ENCODE measurements at regions not wholly inside any gene's neighbourhood (a gene's known extent, or its start where the extent isn't known, plus 50 kb on each side); places are given as distances from the start of the nearest gene placed in this dataset.
"Not testable (repeated sequence)": the region's sequence is repeated elsewhere in the genome, so short reads cannot be mapped to it uniquely, and the experiment has no call there.

GRCh38 chr1:85520826-85521820 lies 56.2 kb upstream of the DDAH1 start:
- FAIRE-seq; H3K36me3 ChIP-seq (ENCODE audit: control insufficient read depth, insufficient read depth, low read length); H3K27me3 ChIP-seq (ENCODE audit: control insufficient read depth, insufficient read depth, low read length); H3K4me3 ChIP-seq (ENCODE audit: low read depth, low read length); DNase-seq (ENCODE audit: low read depth): not testable (repeated sequence)

DNA sequence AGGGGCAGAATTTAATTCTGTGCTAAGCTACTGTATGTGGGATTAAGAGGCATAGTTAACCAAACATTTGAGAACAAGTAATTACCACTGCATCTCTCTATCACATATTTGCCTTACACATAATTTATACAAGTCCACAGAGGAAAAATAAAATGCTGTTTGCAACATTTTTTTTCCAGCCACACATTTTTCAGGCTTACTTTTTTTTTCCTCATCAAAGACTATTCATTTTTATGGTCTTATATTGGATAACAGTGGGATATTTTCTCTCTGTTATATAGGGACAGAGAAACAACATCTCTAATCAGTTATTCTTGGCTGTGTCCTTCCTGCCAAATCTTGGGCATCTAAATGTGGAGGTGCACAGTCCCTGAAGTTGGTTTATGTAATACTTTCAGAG lies 57.5 kb upstream of the DDAH1 start:
- not testable (repeated sequence) for DNase-seq (ENCODE audit: low read depth); H3K27me3 ChIP-seq (ENCODE audit: control insufficient read depth, insufficient read depth, low read length); H3K36me3 ChIP-seq (ENCODE audit: control insufficient read depth, insufficient read depth, low read length); H3K4me3 ChIP-seq (ENCODE audit: low read depth, low read length); FAIRE-seq

DNA sequence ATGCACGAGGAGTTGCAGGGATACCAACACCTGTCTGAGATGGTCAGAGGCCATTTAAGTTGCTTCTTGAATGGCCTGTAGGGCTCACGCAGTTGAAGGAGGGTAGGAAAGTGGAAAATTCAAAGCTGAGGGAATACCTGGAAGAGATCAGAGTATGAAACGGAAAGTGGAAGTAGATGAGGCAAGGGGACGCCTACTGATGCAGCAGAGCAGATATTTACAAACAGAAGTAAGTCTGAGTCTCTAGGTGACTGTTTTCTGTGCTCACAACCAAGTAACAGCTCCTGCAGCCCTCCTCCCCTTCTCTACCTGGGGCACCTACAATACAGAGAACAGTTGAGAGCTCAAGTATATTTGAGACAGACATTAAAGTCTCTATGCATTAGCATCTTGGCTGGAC lies 57.5 kb upstream of the CCN1 start:
- not testable (repeated sequence) for H3K36me3 ChIP-seq (ENCODE audit: control insufficient read depth, insufficient read depth, low read length); H3K27me3 ChIP-seq (ENCODE audit: control insufficient read depth, insufficient read depth, low read length); DNase-seq (ENCODE audit: low read depth); H3K4me3 ChIP-seq (ENCODE audit: low read depth, low read length); FAIRE-seq

DNA sequence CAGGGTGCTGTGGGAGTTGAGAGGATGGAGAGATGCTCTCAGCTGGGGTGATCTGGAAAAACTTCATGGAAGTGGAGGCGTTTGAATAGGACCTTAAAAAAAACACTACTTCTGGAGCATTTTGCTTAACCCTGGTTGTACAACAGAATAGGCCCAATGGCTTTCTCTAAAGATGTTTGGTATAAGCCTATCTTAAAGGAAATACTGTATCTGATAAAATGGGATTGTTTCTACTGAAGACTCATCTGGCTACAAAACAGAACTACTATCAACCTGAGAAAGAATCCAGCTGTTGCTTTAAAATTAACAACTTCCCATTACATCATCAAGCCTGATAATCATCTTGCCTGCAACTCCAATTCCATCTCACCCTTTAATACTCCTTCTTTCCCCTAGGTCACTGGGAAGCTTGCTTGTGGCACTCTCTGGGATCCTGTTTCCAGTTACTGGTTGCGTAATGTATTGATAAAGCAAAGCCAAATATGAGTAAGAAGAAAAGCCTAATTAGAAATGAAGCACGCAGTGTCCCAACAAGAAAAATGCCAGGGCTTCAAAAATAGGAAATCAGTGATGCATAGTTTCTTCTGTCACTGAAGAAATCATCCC lies 56.2 kb upstream of the CCN1 start:
- not testable (repeated sequence) for H3K4me3 ChIP-seq (ENCODE audit: low read depth, low read length); H3K27me3 ChIP-seq (ENCODE audit: control insufficient read depth, insufficient read depth, low read length); DNase-seq (ENCODE audit: low read depth); H3K36me3 ChIP-seq (ENCODE audit: control insufficient read depth, insufficient read depth, low read length); FAIRE-seq

GRCh38 chr1:85525591-85525991 lies 55.0 kb upstream of the CCN1 start:
- DNase-seq (ENCODE audit: low read depth); H3K36me3 ChIP-seq (ENCODE audit: control insufficient read depth, insufficient read depth, low read length); H3K4me3 ChIP-seq (ENCODE audit: low read depth, low read length); H3K27me3 ChIP-seq (ENCODE audit: control insufficient read depth, insufficient read depth, low read length); FAIRE-seq: not testable (repeated sequence)

DNA sequence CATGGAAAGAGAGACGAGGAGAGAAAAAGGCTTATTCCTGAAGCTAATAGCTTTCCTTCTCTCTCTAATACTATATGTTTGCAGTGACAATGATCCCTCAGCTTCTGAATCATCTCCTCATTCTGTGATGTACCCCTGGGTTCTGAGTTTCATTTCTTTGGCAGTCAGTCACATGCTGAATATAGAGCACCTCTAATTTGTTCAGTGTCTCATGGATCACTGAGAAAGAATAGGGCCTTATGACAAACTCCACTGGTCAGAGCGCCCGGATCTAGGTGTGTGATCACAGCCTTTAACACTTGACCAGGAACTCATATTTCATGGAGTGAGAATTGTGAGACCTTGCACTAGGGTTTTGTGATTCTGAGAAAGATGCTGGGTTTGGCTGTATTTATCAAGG lies 54.3 kb upstream of the CCN1 start:
- H3K36me3 ChIP-seq (ENCODE audit: control insufficient read depth, insufficient read depth, low read length); FAIRE-seq; DNase-seq (ENCODE audit: low read depth); H3K4me3 ChIP-seq (ENCODE audit: low read depth, low read length); H3K27me3 ChIP-seq (ENCODE audit: control insufficient read depth, insufficient read depth, low read length): not testable (repeated sequence)

DNA sequence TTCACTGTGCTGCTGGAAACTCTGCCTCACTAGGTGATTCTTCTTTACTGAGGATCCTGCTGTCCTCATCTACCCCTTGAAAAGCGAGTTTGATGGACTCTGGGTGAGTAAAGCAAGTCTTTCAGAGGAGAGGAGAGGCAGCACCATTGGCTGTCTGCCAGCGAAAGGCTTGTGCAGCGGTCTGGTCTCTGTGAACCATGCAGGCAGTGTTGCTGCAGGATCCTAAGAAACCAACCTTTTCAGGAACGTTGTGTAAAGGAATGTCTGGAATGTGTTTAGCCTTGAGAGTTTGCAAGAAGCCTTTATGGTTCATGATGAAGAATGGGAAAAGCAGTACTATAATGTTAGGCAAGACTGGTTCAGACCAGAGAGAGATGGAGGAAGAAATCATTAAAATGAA lies 53.4 kb upstream of the CCN1 start:
- not testable (repeated sequence) for H3K27me3 ChIP-seq (ENCODE audit: control insufficient read depth, insufficient read depth, low read length); FAIRE-seq; H3K4me3 ChIP-seq (ENCODE audit: low read depth, low read length); H3K36me3 ChIP-seq (ENCODE audit: control insufficient read depth, insufficient read depth, low read length)
- peak; percentile 77 for DNase-seq (ENCODE audit: low read depth)
